HepG2 (cell line): ENCODE measurements at regions not wholly inside any gene's neighbourhood (a gene's known extent, or its start where the extent isn't known, plus 50 kb on each side); places are given as distances from the start of the nearest gene placed in this dataset.

Experiments used
- CEBPG ChIP-seq: IDR thresholded peaks from 2 replicates; pipeline ENCODE4 v1.6.1; 2016
- CREB1 ChIP-seq, 2 experiments: fragments of 450-650 bp in 1 of 2; IDR thresholded peaks; 2 replicates each; pipeline ENCODE4 v1.6.1; 2016 to 2017; ENCODE audit warnings: control low read depth in 1 of 2, mild to moderate bottlenecking in 1 of 2, missing compliant biosample characterization in 1 of 2, missing genetic modification characterization in 1 of 2
- EHMT2 ChIP-seq: fragments of 200-600 bp; sonication (generic); IDR thresholded peaks from 2 replicates; pipeline ENCODE4 v1.7.0; 2017; ENCODE audit warnings: antibody characterized with exemption, low read depth, low read length, borderline replicate concordance
- ERF ChIP-seq: IDR thresholded peaks from 2 replicates; pipeline ENCODE4 v1.6.1; 2018; ENCODE audit warnings: missing biosample characterization, missing genetic modification reagents
- FOXA3 ChIP-seq: IDR thresholded peaks from 2 replicates; pipeline ENCODE4 v1.6.1; 2016; ENCODE audit warnings: missing genetic modification reagents, missing compliant biosample characterization
- GZF1 ChIP-seq: sonication (generic); formaldehyde crosslinking; IDR thresholded peaks from 2 replicates; pipeline ENCODE4 v1.5.1; 2020; ENCODE audit warnings: mild to moderate bottlenecking, missing genetic modification reagents
- HDAC2 ChIP-seq: sonication (generic); formaldehyde crosslinking; IDR thresholded peaks from 2 replicates; pipeline ENCODE4 v1.4.0; 2020; ENCODE audit warnings: missing genetic modification reagents
- HOMEZ ChIP-seq: IDR thresholded peaks from 2 replicates; pipeline ENCODE4 v1.6.1; 2016; ENCODE audit warnings: low read depth
- MATR3 ChIP-seq: sonication (generic); formaldehyde crosslinking; IDR thresholded peaks from 2 replicates; pipeline ENCODE4 v1.4.0; 2020; ENCODE audit warnings: missing genetic modification reagents
- MED1 ChIP-seq: sonication (generic); formaldehyde crosslinking; IDR thresholded peaks from 2 replicates; pipeline ENCODE4 v1.4.0; 2020; ENCODE audit warnings: missing genetic modification reagents
- NPAS2 ChIP-seq: sonication (generic); formaldehyde crosslinking; IDR thresholded peaks from 2 replicates; pipeline ENCODE4 v1.8.0; 2022; ENCODE audit warnings: mild to moderate bottlenecking, missing genetic modification reagents, borderline replicate concordance
- RARA ChIP-seq: IDR thresholded peaks from 2 replicates; pipeline ENCODE4 v1.6.1; 2016; ENCODE audit warnings: missing genetic modification reagents, missing compliant biosample characterization
- REST ChIP-seq, 2 experiments: IDR thresholded peaks; 2 replicates each; pipeline ENCODE4 v1.6.1; 2011 to 2012; ENCODE audit warnings: low read length in 2 of 2, borderline replicate concordance in 1 of 2, low read depth in 1 of 2, mild to moderate bottlenecking in 1 of 2, moderate library complexity in 1 of 2
- SOX5 ChIP-seq: IDR thresholded peaks from 2 replicates; pipeline ENCODE4 v1.6.1; 2016; ENCODE audit warnings: borderline replicate concordance
- SOX6 ChIP-seq, 2 experiments: fragments of 450-650 bp in 1 of 2; sonication (generic) in 1 of 2; formaldehyde crosslinking in 1 of 2; IDR thresholded peaks; 2 replicates each; pipeline versions ENCODE4 v1.4.0 to v1.6.1; 2017 to 2020; ENCODE audit warnings: antibody characterized with exemption in 1 of 2, mild to moderate bottlenecking in 1 of 2, missing genetic modification reagents in 1 of 2
- TBX3 ChIP-seq: fragments of 450-650 bp; IDR thresholded peaks from 2 replicates; pipeline ENCODE4 v1.6.1; 2017; ENCODE audit warnings: antibody characterized with exemption, mild to moderate bottlenecking, inconsistent platforms, borderline replicate concordance
- ZNF282 ChIP-seq: fragments of 450-650 bp; IDR thresholded peaks from 2 replicates; pipeline ENCODE4 v1.6.1; 2018; ENCODE audit not compliant: partially characterized antibody
- ZNF546 ChIP-seq: sonication (generic); formaldehyde crosslinking; conservative IDR thresholded peaks from 2 replicates; pipeline ENCODE4 v1.8.1; 2023; ENCODE audit warnings: mild to moderate bottlenecking, missing genetic modification reagents
- ZNF557 ChIP-seq: sonication (generic); formaldehyde crosslinking; IDR thresholded peaks from 2 replicates; pipeline ENCODE4 v1.4.0; 2020; ENCODE audit warnings: missing genetic modification reagents
- TF ChIP-seq, protein P1 (sequence below): sonication (generic); formaldehyde crosslinking; IDR thresholded peaks from 2 replicates; pipeline ENCODE4 v1.4.0; 2020; ENCODE audit warnings: mild to moderate bottlenecking, missing genetic modification reagents, borderline replicate concordance

GRCh38 chr5:39526914-39527477, 102.2 kb upstream of the DAB2 start (continued):
- TF ChIP-seq, protein P1, sequence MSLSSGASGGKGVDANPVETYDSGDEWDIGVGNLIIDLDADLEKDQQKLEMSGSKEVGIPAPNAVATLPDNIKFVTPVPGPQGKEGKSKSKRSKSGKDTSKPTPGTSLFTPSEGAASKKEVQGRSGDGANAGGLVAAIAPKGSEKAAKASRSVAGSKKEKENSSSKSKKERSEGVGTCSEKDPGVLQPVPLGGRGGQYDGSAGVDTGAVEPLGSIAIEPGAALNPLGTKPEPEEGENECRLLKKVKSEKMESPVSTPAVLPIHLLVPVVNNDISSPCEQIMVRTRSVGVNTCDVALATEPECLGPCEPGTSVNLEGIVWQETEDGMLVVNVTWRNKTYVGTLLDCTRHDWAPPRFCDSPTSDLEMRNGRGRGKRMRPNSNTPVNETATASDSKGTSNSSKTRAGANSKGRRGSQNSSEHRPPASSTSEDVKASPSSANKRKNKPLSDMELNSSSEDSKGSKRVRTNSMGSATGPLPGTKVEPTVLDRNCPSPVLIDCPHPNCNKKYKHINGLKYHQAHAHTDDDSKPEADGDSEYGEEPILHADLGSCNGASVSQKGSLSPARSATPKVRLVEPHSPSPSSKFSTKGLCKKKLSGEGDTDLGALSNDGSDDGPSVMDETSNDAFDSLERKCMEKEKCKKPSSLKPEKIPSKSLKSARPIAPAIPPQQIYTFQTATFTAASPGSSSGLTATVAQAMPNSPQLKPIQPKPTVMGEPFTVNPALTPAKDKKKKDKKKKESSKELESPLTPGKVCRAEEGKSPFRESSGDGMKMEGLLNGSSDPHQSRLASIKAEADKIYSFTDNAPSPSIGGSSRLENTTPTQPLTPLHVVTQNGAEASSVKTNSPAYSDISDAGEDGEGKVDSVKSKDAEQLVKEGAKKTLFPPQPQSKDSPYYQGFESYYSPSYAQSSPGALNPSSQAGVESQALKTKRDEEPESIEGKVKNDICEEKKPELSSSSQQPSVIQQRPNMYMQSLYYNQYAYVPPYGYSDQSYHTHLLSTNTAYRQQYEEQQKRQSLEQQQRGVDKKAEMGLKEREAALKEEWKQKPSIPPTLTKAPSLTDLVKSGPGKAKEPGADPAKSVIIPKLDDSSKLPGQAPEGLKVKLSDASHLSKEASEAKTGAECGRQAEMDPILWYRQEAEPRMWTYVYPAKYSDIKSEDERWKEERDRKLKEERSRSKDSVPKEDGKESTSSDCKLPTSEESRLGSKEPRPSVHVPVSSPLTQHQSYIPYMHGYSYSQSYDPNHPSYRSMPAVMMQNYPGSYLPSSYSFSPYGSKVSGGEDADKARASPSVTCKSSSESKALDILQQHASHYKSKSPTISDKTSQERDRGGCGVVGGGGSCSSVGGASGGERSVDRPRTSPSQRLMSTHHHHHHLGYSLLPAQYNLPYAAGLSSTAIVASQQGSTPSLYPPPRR (CRISPR knock-in tag): no peak; the same call in 1 of the 2 replicates
- TF ChIP-seq MATR3 (no peak), REST (IDR thresholded peaks at IDR 0.05; ENCODE audit: borderline replicate concordance in 1 of 2, low read depth in 1 of 2, low read length in 2 of 2) (no peak), HOMEZ (CRISPR knock-in tag) (peak; percentile 54; the same call in 1 of the 2 replicates), ERF (CRISPR knock-in tag) (no peak), CEBPG (CRISPR knock-in tag) (peak; percentile 25), ZNF546 (CRISPR knock-in tag) (no peak), SOX5 (CRISPR knock-in tag) (peak; percentile 94), GZF1 (CRISPR knock-in tag) (no peak), ZNF282 (no peak), SOX6 (IDR thresholded peaks at IDR 0.05) (no peak), SOX6 (CRISPR knock-in tag; IDR thresholded peaks at IDR 0.05) (peak; percentile 88), MED1 (peak; percentile 14; the same call in 1 of the 2 replicates), EHMT2 (peak; percentile 51; the same call in 1 of the 2 replicates), RARA (CRISPR knock-in tag) (peak; percentile 82), FOXA3 (CRISPR knock-in tag) (peak; percentile 94), ZNF557 (CRISPR knock-in tag) (no peak), NPAS2 (CRISPR knock-in tag) (no peak), TBX3 (peak; percentile 47; the same call in 1 of the 2 replicates), CREB1 (IDR thresholded peaks at IDR 0.05) (no peak), CREB1 (CRISPR knock-in tag; IDR thresholded peaks at IDR 0.05) (no peak), HDAC2 (CRISPR knock-in tag) (0 out of 2 replicates have a peak, but pooled peaks have one; percentile 27)
